ENCODE measurements at regions not wholly inside any gene's neighbourhood (a gene's known extent, or its start where the extent isn't known, plus 50 kb on each side); places are given as distances from the start of the nearest gene placed in this dataset.

DNA sequence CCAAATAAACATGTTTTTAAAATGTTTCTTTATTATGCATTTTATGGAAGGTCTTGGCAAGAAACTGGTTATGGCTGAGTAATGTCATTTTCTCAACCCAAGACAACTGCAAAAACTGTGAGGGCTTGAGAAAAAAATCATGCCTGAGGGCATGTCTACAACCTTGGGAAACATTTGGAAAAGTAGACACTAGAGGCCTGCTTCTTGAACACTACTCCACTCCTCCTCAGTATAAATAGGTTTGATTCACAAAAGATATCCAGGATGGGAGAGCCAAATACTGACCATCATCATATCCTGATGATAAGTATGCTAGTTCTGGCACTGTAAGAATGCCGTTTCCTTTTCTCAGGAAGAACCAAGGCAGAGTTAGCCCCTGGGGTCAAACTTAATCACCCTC, 71.1 kb downstream of the OSR1 start:
- TF ChIP-seq POLR2AphosphoS5 (IDR thresholded peaks at IDR 0.05), result no peak
- TF ChIP-seq, protein P1, sequence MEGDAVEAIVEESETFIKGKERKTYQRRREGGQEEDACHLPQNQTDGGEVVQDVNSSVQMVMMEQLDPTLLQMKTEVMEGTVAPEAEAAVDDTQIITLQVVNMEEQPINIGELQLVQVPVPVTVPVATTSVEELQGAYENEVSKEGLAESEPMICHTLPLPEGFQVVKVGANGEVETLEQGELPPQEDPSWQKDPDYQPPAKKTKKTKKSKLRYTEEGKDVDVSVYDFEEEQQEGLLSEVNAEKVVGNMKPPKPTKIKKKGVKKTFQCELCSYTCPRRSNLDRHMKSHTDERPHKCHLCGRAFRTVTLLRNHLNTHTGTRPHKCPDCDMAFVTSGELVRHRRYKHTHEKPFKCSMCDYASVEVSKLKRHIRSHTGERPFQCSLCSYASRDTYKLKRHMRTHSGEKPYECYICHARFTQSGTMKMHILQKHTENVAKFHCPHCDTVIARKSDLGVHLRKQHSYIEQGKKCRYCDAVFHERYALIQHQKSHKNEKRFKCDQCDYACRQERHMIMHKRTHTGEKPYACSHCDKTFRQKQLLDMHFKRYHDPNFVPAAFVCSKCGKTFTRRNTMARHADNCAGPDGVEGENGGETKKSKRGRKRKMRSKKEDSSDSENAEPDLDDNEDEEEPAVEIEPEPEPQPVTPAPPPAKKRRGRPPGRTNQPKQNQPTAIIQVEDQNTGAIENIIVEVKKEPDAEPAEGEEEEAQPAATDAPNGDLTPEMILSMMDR (IDR thresholded peaks at IDR 0.05), result no peak
- no peak for TF ChIP-seq POLR2A (IDR thresholded peaks at IDR 0.05)

Measured in suprapubic skin (tissue), 4 donors.